ENCODE measurements at regions not wholly inside any gene's neighbourhood (a gene's known extent, or its start where the extent isn't known, plus 50 kb on each side); places are given as distances from the start of the nearest gene placed in this dataset.

- TF ChIP-seq USF1 (IDR thresholded peaks at IDR 0.05) (no peak), TCF12 (IDR thresholded peaks at IDR 0.05; ENCODE audit: low read depth) (no peak), MAX (IDR thresholded peaks at IDR 0.05) (no peak), YY1 (IDR thresholded peaks at IDR 0.05; ENCODE audit: low read depth) (no peak), TEAD4 (IDR thresholded peaks at IDR 0.05) (no peak), CREB1 (IDR thresholded peaks at IDR 0.05; ENCODE audit: low read depth) (no peak), TAF1 (IDR thresholded peaks at IDR 0.05; ENCODE audit: low read depth) (no peak), CEBPB (IDR thresholded peaks at IDR 0.05) (no peak)
- TF ChIP-seq, protein P1, sequence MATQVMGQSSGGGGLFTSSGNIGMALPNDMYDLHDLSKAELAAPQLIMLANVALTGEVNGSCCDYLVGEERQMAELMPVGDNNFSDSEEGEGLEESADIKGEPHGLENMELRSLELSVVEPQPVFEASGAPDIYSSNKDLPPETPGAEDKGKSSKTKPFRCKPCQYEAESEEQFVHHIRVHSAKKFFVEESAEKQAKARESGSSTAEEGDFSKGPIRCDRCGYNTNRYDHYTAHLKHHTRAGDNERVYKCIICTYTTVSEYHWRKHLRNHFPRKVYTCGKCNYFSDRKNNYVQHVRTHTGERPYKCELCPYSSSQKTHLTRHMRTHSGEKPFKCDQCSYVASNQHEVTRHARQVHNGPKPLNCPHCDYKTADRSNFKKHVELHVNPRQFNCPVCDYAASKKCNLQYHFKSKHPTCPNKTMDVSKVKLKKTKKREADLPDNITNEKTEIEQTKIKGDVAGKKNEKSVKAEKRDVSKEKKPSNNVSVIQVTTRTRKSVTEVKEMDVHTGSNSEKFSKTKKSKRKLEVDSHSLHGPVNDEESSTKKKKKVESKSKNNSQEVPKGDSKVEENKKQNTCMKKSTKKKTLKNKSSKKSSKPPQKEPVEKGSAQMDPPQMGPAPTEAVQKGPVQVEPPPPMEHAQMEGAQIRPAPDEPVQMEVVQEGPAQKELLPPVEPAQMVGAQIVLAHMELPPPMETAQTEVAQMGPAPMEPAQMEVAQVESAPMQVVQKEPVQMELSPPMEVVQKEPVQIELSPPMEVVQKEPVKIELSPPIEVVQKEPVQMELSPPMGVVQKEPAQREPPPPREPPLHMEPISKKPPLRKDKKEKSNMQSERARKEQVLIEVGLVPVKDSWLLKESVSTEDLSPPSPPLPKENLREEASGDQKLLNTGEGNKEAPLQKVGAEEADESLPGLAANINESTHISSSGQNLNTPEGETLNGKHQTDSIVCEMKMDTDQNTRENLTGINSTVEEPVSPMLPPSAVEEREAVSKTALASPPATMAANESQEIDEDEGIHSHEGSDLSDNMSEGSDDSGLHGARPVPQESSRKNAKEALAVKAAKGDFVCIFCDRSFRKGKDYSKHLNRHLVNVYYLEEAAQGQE (IDR thresholded peaks at IDR 0.05; ENCODE audit: low read depth): no peak
Observed at GRCh38 chr3:186456731-186457191, 87.4 kb downstream of the CRYGS start.
